Activated T-cell treated with anti-CD3 and anti-CD28 coated beads, Interleukin-2, amount 50 U/mL, for 4 hours (primary cell): ENCODE measurements at regions not wholly inside any gene's neighbourhood (a gene's known extent, or its start where the extent isn't known, plus 50 kb on each side); places are given as distances from the start of the nearest gene placed in this dataset.

Experiments
- ATAC-seq, 2 donors: fragments of 200-7000 bp; cut with Tn5 transposase; one replicate each; pipeline ENCODE4 v1.10.0; 2021
- DNase-seq: peaks from one replicate; pipeline ENCODE4 v3.0.0-alpha.2; 2020
- H3K27me3 Mint-ChIP-seq: one replicate; pipeline ENCODE4 v1.8.0; 2021; ENCODE audit warnings: low read depth, mixed read lengths
- H3K36me3 Mint-ChIP-seq: one replicate; pipeline ENCODE4 v1.8.0; 2022; ENCODE audit warnings: mixed read lengths; ENCODE audit not compliant: insufficient read depth
- H3K4me1 Mint-ChIP-seq: one replicate; pipeline ENCODE4 v1.8.0; 2021; ENCODE audit warnings: low read depth, mixed read lengths
- H3K4me3 Mint-ChIP-seq: one replicate; pipeline ENCODE4 v1.8.0; 2021; ENCODE audit warnings: mild to moderate bottlenecking, moderate library complexity, mixed read lengths
- H3K9me3 Mint-ChIP-seq: one replicate; pipeline ENCODE4 v1.8.0; 2021; ENCODE audit warnings: mixed read lengths

DNA sequence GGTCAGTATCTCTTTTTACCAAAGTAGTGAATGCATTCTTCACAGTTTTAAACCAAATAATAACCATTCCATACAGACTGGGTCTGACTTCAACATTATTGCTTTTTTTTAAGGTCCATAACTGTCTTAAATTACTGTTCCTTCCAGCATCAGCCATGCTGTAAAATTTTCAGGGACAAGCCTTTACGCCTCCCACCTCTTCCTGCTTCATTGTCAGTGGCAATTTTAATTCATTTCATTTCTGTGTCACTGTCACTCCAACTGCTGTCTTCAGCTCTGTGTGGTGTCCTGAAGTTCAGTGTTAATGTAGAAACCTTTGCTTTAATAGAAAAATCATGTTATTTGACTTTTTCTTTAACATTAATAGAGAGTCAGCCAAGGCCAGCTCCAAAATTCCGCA lies 365.6 kb upstream of the PTBP2 start:
- no peak overlapping the region for H3K4me3 Mint-ChIP-seq

GRCh38 chr1:96357141-96357765 lies 364.3 kb upstream of the PTBP2 start:
- no peaks in the 10 kb centered on the region for H3K4me1 Mint-ChIP-seq
- no peaks in the 10 kb centered on the region for H3K9me3 Mint-ChIP-seq
- H3K27me3 Mint-ChIP-seq = no peaks in the 10 kb centered on the region
- H3K4me3 Mint-ChIP-seq = no peak overlapping the region
- no peak for ATAC-seq
- no peaks in the 10 kb centered on the region for H3K36me3 Mint-ChIP-seq
- DNase-seq = no peak

More for the DNA sequence above, 365.6 kb upstream of the PTBP2 start:
- ATAC-seq (no peak), DNase-seq (no peak)
- no peaks in the 10 kb centered on the region for H3K27me3 Mint-ChIP-seq
- H3K4me1 Mint-ChIP-seq = no peaks in the 10 kb centered on the region
- H3K36me3 Mint-ChIP-seq = no peaks in the 10 kb centered on the region
- H3K9me3 Mint-ChIP-seq = no peaks in the 10 kb centered on the region

- Mint-ChIP-seq H3K27me3 (no peaks in the 10 kb centered on the region), H3K4me1 (peaks cover 3% of the 10 kb centered on the region), H3K36me3 (no peaks in the 10 kb centered on the region), H3K4me3 (no peak overlapping the region), H3K9me3 (no peaks in the 10 kb centered on the region)
- ATAC-seq (no peak), DNase-seq (no peak)
These were observed 363.5 kb upstream of the PTBP2 start for GRCh38 chr1:96358057-96358456.

DNA sequence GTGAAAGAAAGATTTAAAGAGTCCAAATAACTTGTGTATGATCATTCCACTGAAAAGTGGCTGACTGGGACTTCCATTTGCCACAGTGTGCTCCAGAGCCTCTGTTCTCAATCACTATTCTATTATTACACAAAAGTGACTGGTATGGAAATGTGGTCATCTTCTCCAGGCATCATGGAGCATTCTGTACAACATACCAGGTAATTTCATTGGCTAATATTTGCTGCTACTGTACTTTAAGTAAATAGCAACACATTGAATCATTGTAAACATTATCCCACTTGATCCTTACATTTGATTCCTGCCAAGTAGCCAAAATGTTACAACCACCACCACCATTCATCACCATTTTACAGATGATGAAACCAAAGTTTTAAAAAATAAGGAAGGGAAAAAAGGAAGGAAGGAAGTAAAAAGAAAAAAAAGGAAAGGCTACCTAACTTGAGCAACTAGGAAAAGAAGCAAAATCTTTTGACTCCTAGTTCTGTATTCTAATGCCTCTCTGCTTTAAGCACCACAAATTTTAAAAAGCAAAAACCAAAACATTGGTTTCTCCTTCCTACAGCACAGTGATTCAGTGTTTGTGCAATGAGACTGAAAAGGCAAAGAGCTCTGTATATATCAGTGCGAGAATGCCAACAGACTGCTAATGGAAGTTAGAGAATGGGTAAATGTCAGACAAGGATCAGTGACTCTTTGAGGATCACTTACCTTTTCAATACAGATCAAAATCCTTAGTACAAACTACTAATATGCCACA lies 361.4 kb upstream of the PTBP2 start:
- ATAC-seq (no peak), DNase-seq (no peak)
- Mint-ChIP-seq H3K4me1 (peaks cover 3% of the 10 kb centered on the region), H3K9me3 (no peaks in the 10 kb centered on the region), H3K36me3 (no peaks in the 10 kb centered on the region), H3K27me3 (no peaks in the 10 kb centered on the region), H3K4me3 (no peak overlapping the region)

- Mint-ChIP-seq H3K4me1 (peaks cover 3% of the 10 kb centered on the region), H3K9me3 (no peaks in the 10 kb centered on the region), H3K4me3 (no peak overlapping the region), H3K27me3 (no peaks in the 10 kb centered on the region), H3K36me3 (no peaks in the 10 kb centered on the region)
- no peak for ATAC-seq
- DNase-seq = no peak
These were observed 360.2 kb upstream of the PTBP2 start for GRCh38 chr1:96361271-96361856.

GRCh38 chr1:96361961-96362360 lies 359.6 kb upstream of the PTBP2 start:
- H3K27me3 Mint-ChIP-seq = no peaks in the 10 kb centered on the region
- H3K4me1 Mint-ChIP-seq = peaks cover 3% of the 10 kb centered on the region
- no peaks in the 10 kb centered on the region for H3K9me3 Mint-ChIP-seq
- DNase-seq (no peak), ATAC-seq (no peak)
- H3K36me3 Mint-ChIP-seq = no peaks in the 10 kb centered on the region
- no peak overlapping the region for H3K4me3 Mint-ChIP-seq

DNA sequence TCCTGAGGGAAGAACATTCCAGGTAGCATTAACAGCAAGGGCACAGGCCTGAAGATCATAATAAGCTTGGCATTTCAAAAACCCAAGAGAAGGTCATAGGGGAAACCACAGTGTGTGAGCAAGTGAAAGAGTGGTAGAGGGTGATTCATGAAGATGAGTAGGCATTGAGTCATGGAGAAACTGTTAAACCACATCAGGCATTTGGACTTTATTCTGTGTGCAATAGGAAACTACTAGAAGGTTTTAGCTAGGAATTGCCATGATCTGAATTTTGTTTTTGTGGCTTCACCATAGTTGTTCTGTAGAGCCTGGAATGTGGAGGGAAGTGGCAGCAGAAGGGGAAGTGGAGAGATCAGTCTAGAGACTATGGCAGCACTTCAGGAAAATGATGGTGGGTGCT lies 359.0 kb upstream of the PTBP2 start:
- peak; percentile 82 to 87 for ATAC-seq
- no peaks in the 10 kb centered on the region for H3K27me3 Mint-ChIP-seq

DNA sequence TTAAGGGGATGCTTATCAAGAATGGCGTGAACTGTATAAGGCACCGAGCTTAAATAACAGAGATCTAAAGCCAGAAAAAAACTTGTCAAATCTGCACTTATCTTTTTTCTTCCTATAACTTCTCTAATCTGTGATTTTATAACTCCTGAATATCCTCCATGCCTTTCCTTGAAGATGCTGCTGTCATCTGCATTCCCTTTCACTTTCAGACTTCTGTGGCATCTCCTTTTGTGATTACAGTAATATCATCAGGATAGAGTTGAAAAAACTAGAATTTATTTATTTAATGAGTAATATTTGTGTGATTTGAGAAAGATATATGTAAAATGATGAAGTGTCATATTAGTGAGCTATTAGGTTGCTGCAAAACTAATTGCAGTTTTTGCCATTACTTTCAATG lies 357.8 kb upstream of the PTBP2 start:
- Mint-ChIP-seq H3K27me3 (no peaks in the 10 kb centered on the region), H3K4me3 (no peak overlapping the region), H3K4me1 (peaks cover 3% of the 10 kb centered on the region), H3K9me3 (no peaks in the 10 kb centered on the region), H3K36me3 (no peaks in the 10 kb centered on the region)
- ATAC-seq (no peak), DNase-seq (no peak)

More for the DNA sequence above, 359.0 kb upstream of the PTBP2 start:
- Mint-ChIP-seq H3K4me3 (no peak overlapping the region), H3K36me3 (no peaks in the 10 kb centered on the region), H3K9me3 (no peaks in the 10 kb centered on the region), H3K4me1 (peaks cover 3% of the 10 kb centered on the region)
- no peak for DNase-seq

GRCh38 chr1:96364576-96364975 lies 357.0 kb upstream of the PTBP2 start:
- no peak for ATAC-seq
- no peak for DNase-seq
- H3K27me3 Mint-ChIP-seq = no peaks in the 10 kb centered on the region
- H3K4me3 Mint-ChIP-seq = no peak overlapping the region
- H3K36me3 Mint-ChIP-seq = no peaks in the 10 kb centered on the region
- H3K9me3 Mint-ChIP-seq = no peaks in the 10 kb centered on the region
- H3K4me1 Mint-ChIP-seq = peaks cover 3% of the 10 kb centered on the region

GRCh38 chr1:96365076-96365475 lies 356.5 kb upstream of the PTBP2 start:
- Mint-ChIP-seq H3K27me3 (no peaks in the 10 kb centered on the region), H3K4me1 (peaks cover 3% of the 10 kb centered on the region), H3K36me3 (no peaks in the 10 kb centered on the region), H3K4me3 (no peak overlapping the region), H3K9me3 (peaks cover under 1% of the 10 kb centered on the region)
- no peak for ATAC-seq
- DNase-seq = no peak

- peaks cover 3% of the 10 kb centered on the region for H3K4me1 Mint-ChIP-seq
- H3K4me3 Mint-ChIP-seq = no peak overlapping the region
- no peaks in the 10 kb centered on the region for H3K36me3 Mint-ChIP-seq
- peaks cover 4% of the 10 kb centered on the region for H3K9me3 Mint-ChIP-seq
- no peak for ATAC-seq
- no peaks in the 10 kb centered on the region for H3K27me3 Mint-ChIP-seq
- DNase-seq = no peak
These were observed 355.8 kb upstream of the PTBP2 start for GRCh38 chr1:96365596-96366390.

DNA sequence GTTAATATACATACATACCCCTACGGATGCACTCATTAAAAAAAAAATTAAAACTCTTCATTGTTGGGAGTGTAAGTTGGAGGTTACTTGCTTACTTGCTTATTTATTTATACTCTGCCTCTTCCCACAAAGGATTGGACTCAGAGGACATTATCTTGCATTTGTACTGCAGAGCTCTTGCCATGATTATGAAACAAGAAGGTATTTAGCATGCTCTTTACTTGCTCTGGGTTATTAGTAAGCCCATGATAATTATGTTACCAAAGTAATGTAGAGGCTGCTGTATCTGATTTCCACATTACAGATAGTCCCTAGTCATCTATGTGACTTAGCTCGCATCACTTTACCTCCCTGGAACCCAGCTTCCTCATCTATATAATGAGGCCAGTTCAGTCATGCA lies 355.1 kb upstream of the PTBP2 start:
- Mint-ChIP-seq H3K4me3 (no peak overlapping the region), H3K36me3 (no peaks in the 10 kb centered on the region), H3K27me3 (no peaks in the 10 kb centered on the region), H3K9me3 (peaks cover 4% of the 10 kb centered on the region), H3K4me1 (peaks cover 3% of the 10 kb centered on the region)
- DNase-seq = no peak
- no peak for ATAC-seq

- no peaks in the 10 kb centered on the region for H3K36me3 Mint-ChIP-seq
- H3K9me3 Mint-ChIP-seq = peaks cover 6% of the 10 kb centered on the region
- H3K27me3 Mint-ChIP-seq = no peaks in the 10 kb centered on the region
- ATAC-seq (no peak), DNase-seq (no peak)
- no peak overlapping the region for H3K4me3 Mint-ChIP-seq
- H3K4me1 Mint-ChIP-seq = peaks cover 1% of the 10 kb centered on the region
These were observed 353.8 kb upstream of the PTBP2 start for GRCh38 chr1:96367791-96368190.

DNA sequence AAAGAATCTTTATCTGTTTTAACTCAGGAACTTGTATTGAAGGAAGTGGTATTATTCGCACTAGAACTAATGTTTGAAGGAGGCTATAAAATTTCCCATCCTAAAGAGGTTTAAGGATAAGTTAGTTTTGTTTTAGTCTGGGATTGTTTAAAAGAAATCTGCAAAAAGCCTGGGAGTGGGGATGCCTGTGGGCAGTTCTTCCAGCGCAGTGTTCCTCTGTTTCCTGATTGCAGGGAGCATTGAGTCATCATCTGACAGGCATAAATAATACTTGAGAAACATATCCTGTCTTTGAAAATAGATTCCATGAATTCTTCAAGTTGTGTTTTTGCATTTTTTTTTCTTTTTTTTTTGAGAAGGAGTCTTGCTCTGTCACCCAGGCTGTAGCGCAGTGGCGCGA lies 350.8 kb upstream of the PTBP2 start:
- peaks cover 6% of the 10 kb centered on the region for H3K9me3 Mint-ChIP-seq
- no peak overlapping the region for H3K4me3 Mint-ChIP-seq
- no peak for ATAC-seq
- H3K4me1 Mint-ChIP-seq = no peaks in the 10 kb centered on the region
- H3K36me3 Mint-ChIP-seq = no peaks in the 10 kb centered on the region
- DNase-seq = no peak
- no peaks in the 10 kb centered on the region for H3K27me3 Mint-ChIP-seq
